ENCODE measurements at regions not wholly inside any gene's neighbourhood (a gene's known extent, or its start where the extent isn't known, plus 50 kb on each side); places are given as distances from the start of the nearest gene placed in this dataset.
"Not testable (repeated sequence)": the region's sequence is repeated elsewhere in the genome, so short reads cannot be mapped to it uniquely, and the experiment has no call there.

- no peak overlapping the region for H3K27ac Mint-ChIP-seq
Measured at GRCh38 chr5:119694284-119694683, 64.9 kb downstream of the FAM170A start.

GRCh38 chr5:119706049-119706448 is 76.7 kb downstream of the FAM170A start:
- Mint-ChIP-seq H3K27ac (no peak overlapping the region), H3K4me3 (no peak overlapping the region)
- DNase-seq (ENCODE audit: low spot score in 2 of 2, unreplicated experiment in 2 of 2), result no peak

More at GRCh38 chr5:119694284-119694683, 64.9 kb downstream of the FAM170A start:
- Mint-ChIP-seq H3K4me1 (no peaks in the 10 kb centered on the region), H3K36me3 (no peaks in the 10 kb centered on the region), H3K9me3 (peaks cover 27% of the 10 kb centered on the region), H3K27me3 (ENCODE audit: low read depth) (peaks cover 4% of the 10 kb centered on the region), H3K4me3 (no peak overlapping the region)
- no peak for TF ChIP-seq CTCF (IDR thresholded peaks at IDR 0.05; ENCODE audit: unreplicated experiment)
- no peak for DNase-seq (ENCODE audit: low spot score in 2 of 2, unreplicated experiment in 2 of 2)

GRCh38 chr5:119708076-119708790 is 78.9 kb downstream of the FAM170A start:
- peaks cover 12% of the 10 kb centered on the region for H3K9me3 Mint-ChIP-seq
- H3K27ac Mint-ChIP-seq, result no peak overlapping the region
- H3K36me3 Mint-ChIP-seq, result no peaks in the 10 kb centered on the region
- no peak overlapping the region for H3K4me3 Mint-ChIP-seq
- DNase-seq (ENCODE audit: low spot score in 2 of 2, unreplicated experiment in 2 of 2), result no peak
- no peaks in the 10 kb centered on the region for H3K27me3 Mint-ChIP-seq (ENCODE audit: low read depth)
- no peak for TF ChIP-seq CTCF (IDR thresholded peaks at IDR 0.05; ENCODE audit: unreplicated experiment)
- peaks cover 10% of the 10 kb centered on the region for H3K4me1 Mint-ChIP-seq

More at GRCh38 chr5:119706049-119706448, 76.7 kb downstream of the FAM170A start:
- Mint-ChIP-seq H3K4me1 (peaks cover 10% of the 10 kb centered on the region), H3K9me3 (peaks cover 17% of the 10 kb centered on the region), H3K27me3 (ENCODE audit: low read depth) (peaks cover 6% of the 10 kb centered on the region), H3K36me3 (no peaks in the 10 kb centered on the region)
- no peak for TF ChIP-seq CTCF (IDR thresholded peaks at IDR 0.05; ENCODE audit: unreplicated experiment)

- H3K36me3 Mint-ChIP-seq, result no peaks in the 10 kb centered on the region
- no peak for DNase-seq (ENCODE audit: low spot score in 2 of 2, unreplicated experiment in 2 of 2)
- peaks cover 18% of the 10 kb centered on the region for H3K9me3 Mint-ChIP-seq
- H3K4me1 Mint-ChIP-seq, result no peaks in the 10 kb centered on the region
- peaks cover 1% of the 10 kb centered on the region for H3K27me3 Mint-ChIP-seq (ENCODE audit: low read depth)
- no peak for TF ChIP-seq CTCF (IDR thresholded peaks at IDR 0.05; ENCODE audit: unreplicated experiment)
- no peak overlapping the region for H3K27ac Mint-ChIP-seq
- H3K4me3 Mint-ChIP-seq, result no peak overlapping the region
Measured at GRCh38 chr5:119721775-119722174, 92.4 kb downstream of the FAM170A start.

GRCh38 chr5:119725291-119725690 is 95.9 kb downstream of the FAM170A start:
- not testable (repeated sequence) for DNase-seq (ENCODE audit: low spot score in 2 of 2, unreplicated experiment in 2 of 2); H3K4me3 Mint-ChIP-seq; H3K4me1 Mint-ChIP-seq; H3K27me3 Mint-ChIP-seq (ENCODE audit: low read depth); H3K27ac Mint-ChIP-seq; H3K36me3 Mint-ChIP-seq
- H3K9me3 Mint-ChIP-seq, result peaks cover 21% of the 10 kb centered on the region

GRCh38 chr5:119726544-119726943 is 97.2 kb downstream of the FAM170A start:
- peaks cover 21% of the 10 kb centered on the region for H3K9me3 Mint-ChIP-seq
- no peak overlapping the region for H3K4me3 Mint-ChIP-seq
- H3K27me3 Mint-ChIP-seq (ENCODE audit: low read depth), result peaks cover 1% of the 10 kb centered on the region
- H3K27ac Mint-ChIP-seq, result no peak overlapping the region
- H3K36me3 Mint-ChIP-seq, result no peaks in the 10 kb centered on the region
- no peak for DNase-seq (ENCODE audit: low spot score in 2 of 2, unreplicated experiment in 2 of 2)
- H3K4me1 Mint-ChIP-seq, result no peaks in the 10 kb centered on the region
- no peak for TF ChIP-seq CTCF (IDR thresholded peaks at IDR 0.05; ENCODE audit: unreplicated experiment)
